OCI-LY7 (cell line): ENCODE measurements at regions not wholly inside any gene's neighbourhood (a gene's known extent, or its start where the extent isn't known, plus 50 kb on each side); places are given as distances from the start of the nearest gene placed in this dataset.

Experiments
- BruUV-seq: library from RNA; stranded (reverse); fragments of 400-500 nt; replicated peaks from 2 replicates; lab custom pipeline; 2021; lab: Mats Ljungman, UMichigan
- CTCF ChIA-PET: fragments of 300-600 bp; sonication (Branson Sonifier 250); formaldehyde crosslinking; loops from one replicate; lab custom pipeline; 2022; ENCODE audit warnings: antibody characterized with exemption; ENCODE audit not compliant: unreplicated experiment; lab: Charles Lee
- POLR2A ChIA-PET: fragments of 300-600 bp; sonication (Branson Sonifier 250); formaldehyde crosslinking; loops from one replicate; lab custom pipeline; 2022; ENCODE audit warnings: antibody characterized with exemption; lab: Charles Lee
- DNase-seq: peaks from one replicate; pipeline ENCODE4 v3.0.0-alpha.2; 2015; ENCODE audit warnings: low spot score
- H2AFZ ChIP-seq: fragments of 200-600 bp; sonication (generic), shearing (Covaris generic); 2 replicates; pipeline ENCODE4 v1.6.1; 2014; ENCODE audit warnings: mild to moderate bottlenecking, antibody characterized with exemption, low read length, moderate library complexity
- H3K27ac ChIP-seq: fragments of 200-600 bp; sonication (generic); 2 replicates; pipeline ENCODE4 v1.5.1; 2014; ENCODE audit warnings: mixed run types, low read depth, mild to moderate bottlenecking, moderate library complexity, low read length, inconsistent platforms; ENCODE audit not compliant: poor library complexity, severe bottlenecking
- H3K36me3 ChIP-seq: fragments of 200-600 bp; sonication (generic); 2 replicates; pipeline ENCODE4 v1.6.1; 2014; ENCODE audit warnings: mild to moderate bottlenecking, antibody characterized with exemption, low read length, moderate library complexity, mixed read lengths; ENCODE audit not compliant: insufficient read depth
- H3K4me1 ChIP-seq: fragments of 200-600 bp; sonication (generic); 2 replicates; pipeline ENCODE4 v1.5.1; 2014; ENCODE audit warnings: mild to moderate bottlenecking, low read length; ENCODE audit not compliant: insufficient read depth, poor library complexity, severe bottlenecking
- H3K4me2 ChIP-seq: fragments of 200-600 bp; sonication (generic); 2 replicates; pipeline ENCODE4 v1.6.1; 2014; ENCODE audit warnings: mild to moderate bottlenecking, low read length
- H3K4me3 ChIP-seq: fragments of 200-600 bp; sonication (generic); 2 replicates; pipeline ENCODE4 v1.5.1; 2014; ENCODE audit warnings: mild to moderate bottlenecking, low read depth, low read length; ENCODE audit not compliant: poor library complexity, severe bottlenecking
- H3K79me2 ChIP-seq: fragments of 200-600 bp; sonication (generic); 2 replicates; pipeline ENCODE4 v1.6.1; 2016; ENCODE audit warnings: low read depth, mild to moderate bottlenecking, low read length, moderate library complexity, mixed read lengths; ENCODE audit not compliant: insufficient read depth
- H3K9me2 ChIP-seq: fragments of 200-600 bp; sonication (generic); 2 replicates; pipeline ENCODE4 v1.6.1; 2016; ENCODE audit warnings: mild to moderate bottlenecking, low read length, mixed read lengths; ENCODE audit not compliant: insufficient read depth
- H3K9me3 ChIP-seq: fragments of 200-600 bp; sonication (generic); 2 replicates; pipeline ENCODE4 v1.6.1; 2014; ENCODE audit warnings: mild to moderate bottlenecking, mixed run types, low read length, mixed read lengths
- H4K20me1 ChIP-seq: fragments of 200-600 bp; sonication (generic); 2 replicates; pipeline ENCODE4 v1.6.1; 2014; ENCODE audit warnings: mild to moderate bottlenecking, antibody characterized with exemption, low read length, moderate library complexity, mixed read lengths; ENCODE audit not compliant: insufficient read depth
- CTCF ChIP-seq: fragments of 200-600 bp; sonication (generic); conservative IDR thresholded peaks from 2 replicates; pipeline ENCODE4 v1.5.1; 2014; ENCODE audit warnings: mild to moderate bottlenecking, antibody characterized with exemption, low read length, moderate library complexity, mixed read lengths
- EZH2phosphoT487 ChIP-seq: fragments of 200-600 bp; sonication (generic); IDR thresholded peaks from 2 replicates; pipeline ENCODE4 v1.6.1; 2018; ENCODE audit warnings: low read depth, borderline replicate concordance, mild to moderate bottlenecking, mixed run types, antibody characterized with exemption, low read length, moderate library complexity, mixed read lengths
- intact Hi-C: fragments of 100-400 bp; cut with micrococcal nuclease; formaldehyde crosslinking; loops from one replicate; pipeline ENCODE4 v1.10.0; 2022; ENCODE audit not compliant: unreplicated experiment

- CTCF ChIA-PET = no interaction called here
- Histone ChIP-seq H3K4me2 (no peak overlapping the region), H4K20me1 (no peaks in the 10 kb centered on the region), H3K79me2 (no peaks in the 10 kb centered on the region), H3K4me1 (no peaks in the 10 kb centered on the region), H3K9me2 (no peaks in the 10 kb centered on the region), H3K27ac (no peak overlapping the region), H2AFZ (no peak overlapping the region), H3K9me3 (no peaks in the 10 kb centered on the region), H3K4me3 (no peak overlapping the region), H3K36me3 (no peaks in the 10 kb centered on the region)
- TF ChIP-seq CTCF (no peak), EZH2phosphoT487 (no peak)
- intact Hi-C loops = no loop called here
- no peak for DNase-seq
- POLR2A ChIA-PET = interaction anchor here (0.5 kb wide), 1 partner anchor 19 kb away, joined by 3 read pairs; no protein-coding TSS in a partner anchor
- no TSS peak for BruUV-seq
Measured at GRCh38 chr3:73214846-73215245, 153.4 kb downstream of the EBLN2 start.

GRCh38 chr3:73215281-73215680 is 153.8 kb downstream of the EBLN2 start:
- no peak overlapping the region for H3K4me2 ChIP-seq
- POLR2A ChIA-PET = interaction anchor here (0.8 kb wide), 1 partner anchor 17 kb away, joined by 5 read pairs; no protein-coding TSS in a partner anchor
- DNase-seq = no peak
- CTCF ChIA-PET = no interaction called here
- TF ChIP-seq EZH2phosphoT487 (no peak), CTCF (no peak)
- no peaks in the 10 kb centered on the region for H3K9me3 ChIP-seq
- H3K79me2 ChIP-seq = no peaks in the 10 kb centered on the region
- H3K27ac ChIP-seq = no peak overlapping the region
- H3K4me3 ChIP-seq = no peak overlapping the region
- no peaks in the 10 kb centered on the region for H3K9me2 ChIP-seq
- no peaks in the 10 kb centered on the region for H4K20me1 ChIP-seq
- BruUV-seq = no TSS peak
- intact Hi-C loops = no loop called here
- no peak overlapping the region for H2AFZ ChIP-seq
- H3K36me3 ChIP-seq = no peaks in the 10 kb centered on the region
- no peaks in the 10 kb centered on the region for H3K4me1 ChIP-seq

GRCh38 chr3:73215901-73216300 is 154.4 kb downstream of the EBLN2 start:
- H3K79me2 ChIP-seq = no peaks in the 10 kb centered on the region
- H3K27ac ChIP-seq = no peak overlapping the region
- POLR2A ChIA-PET = interaction anchor here (0.8 kb wide), 1 partner anchor 17 kb away, joined by 5 read pairs; no protein-coding TSS in a partner anchor
- no peaks in the 10 kb centered on the region for H3K4me1 ChIP-seq
- no peak for DNase-seq
- H2AFZ ChIP-seq = no peak overlapping the region
- no peaks in the 10 kb centered on the region for H3K9me2 ChIP-seq
- BruUV-seq = no TSS peak
- H3K4me2 ChIP-seq = no peak overlapping the region
- H3K36me3 ChIP-seq = no peaks in the 10 kb centered on the region
- no peak for TF ChIP-seq CTCF
- no peak for TF ChIP-seq EZH2phosphoT487
- no peaks in the 10 kb centered on the region for H4K20me1 ChIP-seq
- CTCF ChIA-PET = no interaction called here
- H3K4me3 ChIP-seq = no peak overlapping the region
- no peaks in the 10 kb centered on the region for H3K9me3 ChIP-seq
- intact Hi-C loops = no loop called here
